ENCODE measurements at regions not wholly inside any gene's neighbourhood (a gene's known extent, or its start where the extent isn't known, plus 50 kb on each side); places are given as distances from the start of the nearest gene placed in this dataset.

GRCh38 chr2:71857636-71858035, 290.0 kb downstream of the CYP26B1 start:
- TF ChIP-seq CTCF (IDR thresholded peaks at IDR 0.05) = no peak
- H3K36me3 ChIP-seq = no peaks in the 10 kb centered on the region
- no peak for ATAC-seq
- no peaks in the 10 kb centered on the region for H3K4me1 ChIP-seq
- WGBS, 2 donors = 77 to 87% methylated on average over 6 of the region's 6 CpGs
- FAIRE-seq = no peak
- no peaks in the 10 kb centered on the region for H3K9me3 ChIP-seq
- no peak overlapping the region for H3K27ac ChIP-seq
- intact Hi-C loops (cut with DNase I) = no loop called here
- DNase-seq = no peak
- H3K4me3 ChIP-seq = no peak overlapping the region
- no peaks in the 10 kb centered on the region for H3K27me3 ChIP-seq

GRCh38 chr2:71856773-71857525, 290.7 kb downstream of the CYP26B1 start:
- H3K4me1 ChIP-seq = no peaks in the 10 kb centered on the region
- intact Hi-C loops (cut with DNase I) = no loop called here
- H3K4me3 ChIP-seq = no peak overlapping the region
- TF ChIP-seq CTCF (IDR thresholded peaks at IDR 0.05) = no peak
- H3K9me3 ChIP-seq = no peaks in the 10 kb centered on the region
- FAIRE-seq (no peak), DNase-seq (no peak), ATAC-seq (no peak)
- H3K27me3 ChIP-seq = no peaks in the 10 kb centered on the region
- WGBS, 2 donors = 62 to 75% methylated on average over 10 of the region's 10 CpGs
- H3K27ac ChIP-seq = no peak overlapping the region
- no peaks in the 10 kb centered on the region for H3K36me3 ChIP-seq

GRCh38 chr2:71853858-71854257, 293.8 kb downstream of the CYP26B1 start:
- Histone ChIP-seq H3K4me1 (no peaks in the 10 kb centered on the region), H3K4me3 (no peak overlapping the region), H3K27ac (no peak overlapping the region), H3K36me3 (no peaks in the 10 kb centered on the region), H3K27me3 (no peaks in the 10 kb centered on the region), H3K9me3 (no peaks in the 10 kb centered on the region)
- intact Hi-C loops (cut with DNase I) = no loop called here
- WGBS, 2 donors = 77 to 95% methylated on average over 6 of the region's 6 CpGs
- no peak for FAIRE-seq
- no peak for TF ChIP-seq CTCF (IDR thresholded peaks at IDR 0.05)
- no peak for DNase-seq
- no peak for ATAC-seq

GRCh38 chr2:71852141-71852711, 295.4 kb downstream of the CYP26B1 start:
- DNase-seq (no peak), FAIRE-seq (no peak), ATAC-seq (peak in 1 of 4 donors; percentile 43)
- Histone ChIP-seq H3K4me3 (no peak overlapping the region), H3K9me3 (no peaks in the 10 kb centered on the region), H3K36me3 (no peaks in the 10 kb centered on the region), H3K27me3 (no peaks in the 10 kb centered on the region), H3K4me1 (no peaks in the 10 kb centered on the region), H3K27ac (no peak overlapping the region)
- WGBS, 2 donors = 14 to 20% methylated on average over 25 to 32 of the region's 32 CpGs
- TF ChIP-seq CTCF (IDR thresholded peaks at IDR 0.05) = no peak
- intact Hi-C loops (cut with DNase I) = no loop called here

- H3K4me3 ChIP-seq = no peak overlapping the region
- no peaks in the 10 kb centered on the region for H3K27me3 ChIP-seq
- no peak overlapping the region for H3K27ac ChIP-seq
- no peaks in the 10 kb centered on the region for H3K4me1 ChIP-seq
- H3K9me3 ChIP-seq = no peaks in the 10 kb centered on the region
- ATAC-seq = no peak
- TF ChIP-seq CTCF (IDR thresholded peaks at IDR 0.05) = no peak
- 76 to 87% methylated on average over 8 of the region's 8 CpGs for WGBS, 2 donors
- DNase-seq = no peak
- no peak for FAIRE-seq
- intact Hi-C loops (cut with DNase I) = no loop called here
- no peaks in the 10 kb centered on the region for H3K36me3 ChIP-seq
Measured at GRCh38 chr2:71851094-71851750, 296.4 kb downstream of the CYP26B1 start.
